HEK293T (cell line): ENCODE measurements at regions not wholly inside any gene's neighbourhood (a gene's known extent, or its start where the extent isn't known, plus 50 kb on each side); places are given as distances from the start of the nearest gene placed in this dataset.

Experiments
- CTCF ChIA-PET: fragments of 350-600 bp; formaldehyde crosslinking; extraction: SDS; loops from one replicate; lab custom pipeline; 2021; ENCODE audit warnings: antibody characterized with exemption, inconsistent platforms; lab: Yijun Ruan, JAX
- POLR2A ChIA-PET: fragments of 350-600 bp; formaldehyde crosslinking; extraction: SDS; loops from one replicate; lab custom pipeline; 2020; ENCODE audit warnings: antibody characterized with exemption, inconsistent platforms; lab: Yijun Ruan, JAX
- DNase-seq: peaks from one replicate; pipeline ENCODE4 v3.0.0; 2012; ENCODE audit warnings: mixed read lengths; ENCODE audit errors: extremely low spot score
- ARNT ChIP-seq: fragments of 450-650 bp; IDR thresholded peaks from 2 replicates; pipeline ENCODE4 v1.6.1; 2017; ENCODE audit warnings: mild to moderate bottlenecking
- BHLHE40 ChIP-seq: fragments of 450-650 bp; IDR thresholded peaks from 2 replicates; pipeline ENCODE4 v1.6.1; 2016; ENCODE audit warnings: mild to moderate bottlenecking, moderate library complexity, borderline replicate concordance
- CTBP1 ChIP-seq: fragments of 450-650 bp; IDR thresholded peaks from 2 replicates; pipeline ENCODE4 v1.6.1; 2016; ENCODE audit warnings: borderline replicate concordance
- ELF4 ChIP-seq: fragments of 450-650 bp; IDR thresholded peaks from 2 replicates; pipeline ENCODE4 v1.6.1; 2017; ENCODE audit warnings: antibody characterized with exemption
- FOXA1 ChIP-seq: fragments of 450-650 bp; IDR thresholded peaks from 2 replicates; pipeline ENCODE4 v1.6.1; 2016; ENCODE audit warnings: mild to moderate bottlenecking
- FOXK2 ChIP-seq: fragments of 450-650 bp; IDR thresholded peaks from 2 replicates; pipeline ENCODE4 v1.6.1; 2016; ENCODE audit warnings: mild to moderate bottlenecking
- FOXM1 ChIP-seq: fragments of 450-650 bp; IDR thresholded peaks from 2 replicates; pipeline ENCODE4 v1.6.1; 2017; ENCODE audit warnings: mild to moderate bottlenecking, borderline replicate concordance
- HDGF ChIP-seq: fragments of 450-650 bp; IDR thresholded peaks from 2 replicates; pipeline ENCODE4 v1.6.1; 2017; ENCODE audit warnings: antibody characterized with exemption, borderline replicate concordance
- L3MBTL2 ChIP-seq: fragments of 450-650 bp; conservative IDR thresholded peaks from 2 replicates; pipeline ENCODE4 v1.6.1; 2016; ENCODE audit warnings: mild to moderate bottlenecking
- LEF1 ChIP-seq: fragments of 450-650 bp; IDR thresholded peaks from 2 replicates; pipeline ENCODE4 v1.6.1; 2017; ENCODE audit warnings: mild to moderate bottlenecking, borderline replicate concordance
- NFRKB ChIP-seq: fragments of 450-650 bp; IDR thresholded peaks from 2 replicates; pipeline ENCODE4 v1.6.1; 2016; ENCODE audit warnings: mild to moderate bottlenecking, moderate library complexity
- PKNOX1 ChIP-seq: fragments of 450-650 bp; IDR thresholded peaks from 2 replicates; pipeline ENCODE4 v1.6.1; 2016
- SP1 ChIP-seq: fragments of 450-650 bp; IDR thresholded peaks from 2 replicates; pipeline ENCODE4 v1.6.1; 2017
- SUZ12 ChIP-seq: fragments of 450-650 bp; IDR thresholded peaks from 2 replicates; pipeline ENCODE4 v1.6.1; 2016; ENCODE audit warnings: mild to moderate bottlenecking
- TARDBP ChIP-seq: fragments of 450-650 bp; IDR thresholded peaks from 2 replicates; pipeline ENCODE4 v1.6.1; 2016
- ZNF384 ChIP-seq: fragments of 450-650 bp; IDR thresholded peaks from 2 replicates; pipeline ENCODE4 v1.6.1; 2016

GRCh38 chr10:120691625-120692024, 159.5 kb upstream of the WDR11 start:
- ChIA-PET CTCF (no interaction called here), POLR2A (no interaction called here)
- TF ChIP-seq SP1, result no peak
- TF ChIP-seq BHLHE40, result no peak
- TF ChIP-seq CTBP1, result no peak
- no peak for TF ChIP-seq L3MBTL2
- no peak for TF ChIP-seq PKNOX1
- no peak for TF ChIP-seq HDGF
- no peak for TF ChIP-seq TARDBP
- no peak for TF ChIP-seq FOXA1
- no peak for TF ChIP-seq ARNT
- TF ChIP-seq FOXM1, result no peak
- no peak for TF ChIP-seq ZNF384
- no peak for TF ChIP-seq ELF4
- TF ChIP-seq SUZ12, result no peak
- no peak for TF ChIP-seq NFRKB
- no peak for TF ChIP-seq FOXK2
- no peak for DNase-seq

- CTCF ChIA-PET, result no interaction called here
- no peak for DNase-seq
- TF ChIP-seq ELF4 (no peak), FOXK2 (no peak), FOXA1 (no peak), LEF1 (no peak), L3MBTL2 (no peak), HDGF (no peak), SUZ12 (no peak), ARNT (no peak), NFRKB (no peak), FOXM1 (no peak), ZNF384 (no peak), PKNOX1 (no peak), BHLHE40 (no peak), CTBP1 (no peak), SP1 (no peak), TARDBP (no peak)
- POLR2A ChIA-PET, result no interaction called here
Measured at GRCh38 chr10:120700426-120700825, 150.7 kb upstream of the WDR11 start.

DNA sequence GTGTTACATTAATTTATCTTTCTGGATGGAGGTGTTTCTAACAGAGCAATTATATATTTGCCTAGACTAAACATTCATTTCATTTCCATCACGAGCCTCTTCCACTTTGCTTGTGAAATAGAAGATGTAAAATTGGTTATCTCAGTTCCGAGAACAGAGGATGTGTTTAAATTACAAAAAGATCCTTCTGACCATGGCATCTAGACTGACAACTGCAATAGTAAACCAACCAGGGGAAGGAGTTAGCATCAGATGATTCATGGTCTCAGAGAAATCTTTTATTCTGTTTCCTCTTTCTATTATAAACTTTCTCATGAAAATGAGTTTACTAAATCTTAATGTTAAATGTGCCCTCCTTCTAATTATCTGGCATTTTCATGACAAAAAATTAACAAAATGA, 149.8 kb upstream of the WDR11 start:
- ChIA-PET CTCF (no interaction called here), POLR2A (no interaction called here)
- no peak for TF ChIP-seq LEF1
- no peak for TF ChIP-seq FOXA1
- no peak for TF ChIP-seq PKNOX1
- no peak for TF ChIP-seq CTBP1
- TF ChIP-seq TARDBP, result no peak
- no peak for TF ChIP-seq ELF4
- no peak for TF ChIP-seq SP1
- no peak for TF ChIP-seq ZNF384
- no peak for TF ChIP-seq NFRKB
- TF ChIP-seq FOXM1, result no peak
- TF ChIP-seq BHLHE40, result no peak
- no peak for DNase-seq

DNA sequence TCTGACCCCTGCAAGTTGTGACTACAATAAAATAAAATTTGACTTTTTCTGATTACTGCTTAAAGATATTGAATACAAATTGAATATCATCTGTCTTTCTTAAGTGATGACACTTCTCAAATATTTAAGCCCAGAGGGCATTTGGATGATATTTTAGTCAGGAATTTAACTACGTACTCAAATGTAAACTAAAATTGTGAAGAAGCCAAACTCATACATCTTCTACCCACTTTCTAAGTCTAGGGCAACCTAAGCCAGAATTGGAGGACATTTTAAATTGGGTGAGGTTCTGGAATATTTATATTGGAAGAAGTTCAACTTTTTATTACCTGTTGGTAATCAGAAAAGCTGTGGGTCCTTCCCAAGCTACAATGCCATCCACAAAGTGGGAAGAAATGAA, 149.1 kb upstream of the WDR11 start:
- ChIA-PET POLR2A (no interaction called here), CTCF (no interaction called here)
- no peak for TF ChIP-seq TARDBP
- TF ChIP-seq NFRKB, result no peak
- no peak for TF ChIP-seq FOXM1
- no peak for TF ChIP-seq BHLHE40
- TF ChIP-seq L3MBTL2, result no peak
- TF ChIP-seq SUZ12, result no peak
- no peak for TF ChIP-seq SP1
- no peak for TF ChIP-seq ELF4
- TF ChIP-seq PKNOX1, result no peak
- no peak for TF ChIP-seq ZNF384
- DNase-seq, result no peak

DNA sequence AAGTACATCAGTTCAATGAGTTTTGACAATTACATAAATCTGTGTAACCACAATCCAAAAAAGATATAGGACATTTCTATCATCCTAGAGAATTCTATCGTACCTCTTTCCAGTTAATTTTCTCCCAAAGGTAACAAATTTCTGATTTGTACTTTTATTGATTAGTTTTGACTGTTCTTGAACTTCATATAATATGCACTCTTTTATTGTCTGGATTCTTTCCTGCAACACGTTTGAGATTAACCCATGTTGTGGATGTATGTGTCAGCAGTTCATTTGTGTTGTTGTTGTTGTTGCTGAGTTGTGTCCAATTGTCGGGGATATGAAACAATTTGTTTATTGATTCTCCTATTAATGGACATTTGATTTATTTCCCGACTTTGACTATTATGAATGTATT, 145.9 kb upstream of the WDR11 start:
- TF ChIP-seq TARDBP (no peak), FOXA1 (no peak), FOXK2 (no peak)
- ChIA-PET CTCF (no interaction called here), POLR2A (no interaction called here)
- DNase-seq, result no peak

DNA sequence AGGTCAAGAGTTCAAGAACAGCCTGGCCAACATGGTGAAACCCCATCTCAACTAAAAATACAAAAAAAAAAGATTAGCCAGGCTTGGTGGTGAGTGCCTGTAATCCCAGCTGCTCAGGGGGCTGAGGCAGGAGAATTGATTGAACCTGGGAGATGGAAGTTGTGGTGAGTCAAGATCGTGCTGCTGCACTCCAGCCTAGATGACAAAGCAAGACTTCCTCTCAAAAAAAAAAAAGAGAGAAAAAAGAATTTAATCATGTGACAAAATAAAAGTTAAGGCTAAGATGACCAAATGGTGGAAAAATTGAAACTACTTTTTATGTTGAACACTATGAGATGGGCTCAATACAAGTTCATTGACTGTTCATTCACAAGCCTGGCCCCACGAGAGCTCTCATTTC, 141.1 kb upstream of the WDR11 start:
- POLR2A ChIA-PET, result no interaction called here
- CTCF ChIA-PET, result no interaction called here
- no peak for DNase-seq
- TF ChIP-seq L3MBTL2 (no peak), PKNOX1 (no peak), SP1 (no peak), CTBP1 (no peak), FOXK2 (no peak), BHLHE40 (no peak), ELF4 (no peak), ZNF384 (no peak), HDGF (no peak)
